NT2/D1 (cell line): ENCODE measurements at regions not wholly inside any gene's neighbourhood (a gene's known extent, or its start where the extent isn't known, plus 50 kb on each side); places are given as distances from the start of the nearest gene placed in this dataset.
"Not testable (repeated sequence)": the region's sequence is repeated elsewhere in the genome, so short reads cannot be mapped to it uniquely, and the experiment has no call there.

ENCODE experiments used
- DNase-seq: peaks from one replicate; pipeline ENCODE4 v3.0.0-alpha.2; 2011; ENCODE audit warnings: low read depth, low spot score
- H3K27me3 ChIP-seq: 2 replicates; pipeline ENCODE4 v1.6.0; 2011; ENCODE audit warnings: mild to moderate bottlenecking; ENCODE audit not compliant: insufficient read length, insufficient read depth
- H3K36me3 ChIP-seq: 2 replicates; pipeline ENCODE4 v1.6.1; 2011; ENCODE audit warnings: mild to moderate bottlenecking, low read length, mixed read lengths; ENCODE audit not compliant: insufficient read depth, insufficient read length
- H3K4me1 ChIP-seq: 2 replicates; pipeline ENCODE4 v1.5.1; 2011; ENCODE audit not compliant: insufficient read depth, insufficient read length
- H3K4me3 ChIP-seq: 2 replicates; pipeline ENCODE4 v1.5.1; 2011; ENCODE audit warnings: low read depth; ENCODE audit not compliant: insufficient read length
- H3K9ac ChIP-seq: 2 replicates; pipeline ENCODE4 v1.6.0; 2011; ENCODE audit warnings: low read depth; ENCODE audit not compliant: insufficient read length
- H3K9me3 ChIP-seq: 2 replicates; pipeline ENCODE4 v1.5.1; 2011; ENCODE audit warnings: mild to moderate bottlenecking, low read length; ENCODE audit not compliant: insufficient read depth
- SUZ12 ChIP-seq: IDR thresholded peaks from 2 replicates; pipeline ENCODE4 v1.6.1; 2011; ENCODE audit not compliant: insufficient read length, insufficient read depth; ENCODE audit errors: extremely low read depth
- YY1 ChIP-seq: IDR thresholded peaks from 2 replicates; pipeline ENCODE4 v1.6.1; 2011; ENCODE audit not compliant: insufficient read length, insufficient read depth
- ZNF274 ChIP-seq: IDR thresholded peaks from 2 replicates; pipeline ENCODE4 v1.6.1; 2011; ENCODE audit warnings: mild to moderate bottlenecking, low read depth, low read length

GRCh38 chr2:190005513-190005912 is 57.0 kb downstream of the MSTN start:
- H3K36me3 ChIP-seq = no peaks in the 10 kb centered on the region
- DNase-seq = no peak
- TF ChIP-seq ZNF274 (no peak), SUZ12 (no peak)
- no peaks in the 10 kb centered on the region for H3K4me1 ChIP-seq
- H3K27me3 ChIP-seq = no peaks in the 10 kb centered on the region
- no peak overlapping the region for H3K4me3 ChIP-seq
- H3K9ac ChIP-seq = no peak overlapping the region
- H3K9me3 ChIP-seq = no peaks in the 10 kb centered on the region

DNA sequence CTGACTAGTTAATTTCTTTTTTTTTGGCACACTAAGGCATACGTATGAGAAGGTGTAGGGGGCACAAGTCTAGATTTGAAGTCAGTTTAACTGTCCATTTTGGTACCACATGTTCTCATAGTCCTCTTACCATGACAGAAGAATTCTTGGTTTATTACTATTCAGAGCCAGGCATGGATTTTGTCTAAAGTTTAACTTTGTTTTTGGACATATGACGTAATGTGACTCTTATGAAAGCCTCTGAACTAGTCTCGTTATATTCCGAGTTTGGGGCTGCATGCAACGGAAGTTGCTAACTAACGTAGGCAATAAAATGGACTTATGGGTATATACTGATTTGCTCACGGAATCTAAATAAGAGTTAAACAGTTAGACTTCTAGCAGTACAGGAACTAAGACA is 62.9 kb downstream of the MSTN start:
- H3K4me3 ChIP-seq = no peak overlapping the region
- TF ChIP-seq SUZ12 = no peak
- TF ChIP-seq YY1 = no peak
- no peak for TF ChIP-seq ZNF274
- no peaks in the 10 kb centered on the region for H3K27me3 ChIP-seq
- DNase-seq = no peak
- no peaks in the 10 kb centered on the region for H3K36me3 ChIP-seq
- no peaks in the 10 kb centered on the region for H3K4me1 ChIP-seq
- no peak overlapping the region for H3K9ac ChIP-seq
- no peaks in the 10 kb centered on the region for H3K9me3 ChIP-seq

DNA sequence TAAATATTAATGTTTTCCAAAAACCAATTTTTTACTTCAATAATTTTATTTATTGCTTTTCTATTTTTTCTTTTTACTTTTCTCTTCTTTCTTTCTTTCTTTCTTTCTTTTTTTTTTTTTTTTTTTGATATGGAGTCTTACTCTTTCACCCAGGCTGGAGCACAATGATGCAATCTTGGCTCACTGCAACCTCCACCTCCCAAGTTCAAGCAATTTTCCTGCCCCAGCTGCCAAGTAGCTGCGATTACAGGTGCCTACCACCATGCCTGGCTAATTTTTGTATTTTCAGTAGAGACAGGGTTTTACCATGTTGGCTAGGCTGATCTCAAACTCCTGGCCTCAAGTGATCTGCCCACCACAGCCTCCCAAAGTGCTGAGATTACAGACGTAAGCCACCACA is 63.9 kb downstream of the MSTN start:
- H3K9ac ChIP-seq, H3K27me3 ChIP-seq, H3K4me3 ChIP-seq, DNase-seq, H3K9me3 ChIP-seq, H3K36me3 ChIP-seq, H3K4me1 ChIP-seq: not testable (repeated sequence)

- TF ChIP-seq YY1 (no peak), SUZ12 (no peak), ZNF274 (no peak)
- Histone ChIP-seq H3K27me3 (no peaks in the 10 kb centered on the region), H3K36me3 (no peaks in the 10 kb centered on the region), H3K4me1 (no peaks in the 10 kb centered on the region), H3K4me3 (no peak overlapping the region), H3K9me3 (no peaks in the 10 kb centered on the region), H3K9ac (no peak overlapping the region)
- DNase-seq = no peak
These were observed 65.5 kb downstream of the MSTN start for GRCh38 chr2:189997016-189997415.

DNA sequence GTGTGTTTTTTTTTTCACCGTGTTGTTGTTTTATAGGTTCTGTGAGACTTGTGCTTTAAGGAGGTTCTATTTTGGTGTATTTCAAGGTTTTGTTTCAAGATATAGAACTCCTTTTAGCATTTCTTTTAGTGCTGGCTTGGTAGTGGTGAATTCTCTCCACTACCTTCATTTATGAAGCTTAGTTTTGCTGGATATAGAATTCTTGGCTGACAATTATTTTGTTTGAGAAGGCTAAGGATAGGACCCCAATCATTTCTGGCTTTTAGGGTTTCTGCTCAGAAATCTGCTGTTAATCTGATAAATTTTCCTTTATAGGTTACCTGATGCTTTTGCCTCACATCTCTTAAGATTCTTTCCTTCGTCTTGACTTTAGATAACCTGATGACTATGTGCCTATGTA is 66.8 kb downstream of the MSTN start:
- H3K36me3 ChIP-seq = no peaks in the 10 kb centered on the region
- no peaks in the 10 kb centered on the region for H3K9me3 ChIP-seq
- H3K27me3 ChIP-seq = no peaks in the 10 kb centered on the region
- no peak overlapping the region for H3K4me3 ChIP-seq
- TF ChIP-seq SUZ12 (no peak), YY1 (no peak), ZNF274 (no peak)
- no peaks in the 10 kb centered on the region for H3K4me1 ChIP-seq
- DNase-seq = no peak
- no peak overlapping the region for H3K9ac ChIP-seq

DNA sequence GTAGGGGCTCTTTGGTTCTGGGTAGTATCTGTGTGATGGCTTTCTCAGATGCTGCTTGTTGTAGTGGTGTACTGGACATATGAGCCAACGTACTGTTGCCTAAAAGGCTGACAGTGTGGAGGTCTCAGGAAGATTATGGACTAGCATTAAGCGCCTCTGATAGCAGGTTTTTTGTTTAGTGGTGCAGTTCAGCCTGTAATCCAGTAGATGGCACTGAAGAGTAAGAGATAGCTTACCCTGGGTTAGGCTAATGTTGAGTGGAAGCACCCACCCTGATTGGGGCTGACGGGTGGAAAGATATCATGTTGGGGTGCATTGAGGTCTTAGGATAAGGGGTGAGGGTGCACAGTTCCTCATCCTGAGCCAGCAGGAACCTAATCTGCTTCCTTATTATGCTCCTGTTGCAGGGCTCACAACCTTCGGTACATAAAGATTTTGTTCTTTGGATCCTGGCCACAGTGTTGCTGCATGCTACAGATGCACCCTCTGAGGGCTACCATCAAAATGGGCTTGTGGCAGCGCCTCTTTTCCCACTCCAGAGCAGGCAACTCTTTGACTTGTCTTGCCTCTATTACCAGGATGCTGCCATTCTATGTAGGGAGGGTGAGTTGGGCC is 79.6 kb downstream of the MSTN start:
- DNase-seq = peak; percentile 28
- Histone ChIP-seq H3K4me1 (no peaks in the 10 kb centered on the region), H3K27me3 (no peaks in the 10 kb centered on the region), H3K9me3 (peaks cover 9% of the 10 kb centered on the region; the same call in 1 of the 2 replicates), H3K9ac (no peak overlapping the region), H3K36me3 (no peaks in the 10 kb centered on the region), H3K4me3 (no peak overlapping the region)
- TF ChIP-seq ZNF274 (no peak), YY1 (no peak), SUZ12 (no peak)

GRCh38 chr2:189982087-189982486 is 80.4 kb downstream of the MSTN start:
- DNase-seq = no peak
- H3K9ac ChIP-seq = no peak overlapping the region
- no peak overlapping the region for H3K4me3 ChIP-seq
- peaks cover 12% of the 10 kb centered on the region; the same call in 1 of the 2 replicates for H3K9me3 ChIP-seq
- TF ChIP-seq YY1 (no peak), SUZ12 (no peak), ZNF274 (no peak)
- H3K27me3 ChIP-seq = no peaks in the 10 kb centered on the region
- H3K36me3 ChIP-seq = no peaks in the 10 kb centered on the region
- no peaks in the 10 kb centered on the region for H3K4me1 ChIP-seq

- H3K4me1 ChIP-seq, H3K9ac ChIP-seq, H3K36me3 ChIP-seq, DNase-seq, H3K27me3 ChIP-seq, H3K4me3 ChIP-seq: not testable (repeated sequence)
- peaks cover 11% of the 10 kb centered on the region; the same call in 1 of the 2 replicates for H3K9me3 ChIP-seq
These were observed 86.0 kb downstream of the MSTN start for GRCh38 chr2:189976488-189976887.
